HCT116 (cell line): ENCODE measurements at regions not wholly inside any gene's neighbourhood (a gene's known extent, or its start where the extent isn't known, plus 50 kb on each side); places are given as distances from the start of the nearest gene placed in this dataset.

Experiments used
- ATAC-seq: fragments of 200-7000 bp; cut with Tn5 transposase; 2 replicates; pipeline ENCODE4 v1.9.1; 2020; ENCODE audit warnings: mild to moderate bottlenecking, moderate library complexity
- BruUV-seq: library from RNA; stranded (reverse); fragments of 400-500 nt; replicated peaks from 2 replicates; lab custom pipeline; 2021; lab: Mats Ljungman, UMichigan
- CTCF ChIA-PET: fragments of 300-600 bp; sonication (Branson Sonifier 250); formaldehyde crosslinking; loops from one replicate; lab custom pipeline; 2021; ENCODE audit warnings: antibody characterized with exemption; lab: Charles Lee
- POLR2A ChIA-PET: fragments of 300-600, 350-600 bp; sonication (Branson Sonifier 250); formaldehyde crosslinking; loops from one replicate; lab custom pipeline; 2021; ENCODE audit warnings: antibody characterized with exemption; lab: Charles Lee
- RAD21 ChIA-PET, 2 experiments: fragments of 300-600 bp; sonication (Branson Sonifier 250); formaldehyde crosslinking; loops; one replicate each; lab custom pipeline; 2023; ENCODE audit warnings: low total read pairs in 2 of 2; ENCODE audit not compliant: uncharacterized antibody in 2 of 2, unreplicated experiment in 2 of 2, low non-redundant PET in 1 of 2; lab: Charles Lee
- DNase-seq: peaks from one replicate; pipeline ENCODE4 v3.0.0-alpha.2; 2010; ENCODE audit warnings: low read depth, low spot score
- H2AFZ ChIP-seq: fragments of 200-600 bp; shearing (Covaris generic), sonication (generic); 2 replicates; pipeline ENCODE4 v1.6.1; 2017; ENCODE audit warnings: low read depth, mixed run types, mixed read lengths, antibody characterized with exemption, low read length; ENCODE audit not compliant: poor library complexity, severe bottlenecking
- H3K27ac ChIP-seq: 2 replicates; pipeline ENCODE4 v1.5.1; 2012; ENCODE audit warnings: low read depth, low read length
- H3K27me3 ChIP-seq: fragments of 200-600 bp; sonication (generic); 2 replicates; pipeline ENCODE4 v1.6.1; 2016; ENCODE audit warnings: mixed run types, low read length, mixed read lengths; ENCODE audit not compliant: insufficient read depth
- H3K36me3 ChIP-seq, 2 experiments: fragments of 200-500 bp in 1 of 2; fragments of 200-600 bp in 1 of 2; sonication (Bioruptor generic) in 1 of 2; sonication (generic) in 1 of 2; 2 replicates each; pipeline versions ENCODE4 v1.5.1 to v1.6.1; 2014 to 2016; ENCODE audit warnings: low read length in 2 of 2, inconsistent platforms in 1 of 2, mixed read lengths in 1 of 2, mixed run types in 1 of 2; ENCODE audit not compliant: insufficient read depth in 2 of 2, control insufficient read depth in 1 of 2
- H3K4me1 ChIP-seq, 2 experiments: fragments of 200-600 bp in 1 of 2; sonication (generic) in 1 of 2; 2 replicates each; pipeline versions ENCODE4 v1.5.1 to v1.6.1; 2012 to 2017; ENCODE audit warnings: low read length in 2 of 2, inconsistent platforms in 1 of 2, mild to moderate bottlenecking in 1 of 2, mixed read lengths in 1 of 2, mixed run types in 1 of 2, moderate library complexity in 1 of 2; ENCODE audit not compliant: insufficient read depth in 2 of 2, control insufficient read depth in 1 of 2
- H3K4me2 ChIP-seq: fragments of 200-600 bp; sonication (generic); 2 replicates; pipeline ENCODE4 v1.6.1; 2017; ENCODE audit warnings: mixed run types, low read length, mixed read lengths
- H3K4me3 ChIP-seq, 2 experiments: fragments of 200-600 bp in 1 of 2; sonication (generic) in 1 of 2; replicated peaks in 1 of 2; 2 replicates each; pipeline ENCODE4 v1.5.1; 2011 to 2016; ENCODE audit warnings: low read length in 2 of 2, control low read depth in 1 of 2, low read depth in 1 of 2, mild to moderate bottlenecking in 1 of 2, mixed read lengths in 1 of 2, mixed run types in 1 of 2
- H3K79me2 ChIP-seq: fragments of 200-600 bp; sonication (generic); 2 replicates; pipeline ENCODE4 v1.6.1; 2017; ENCODE audit warnings: mild to moderate bottlenecking, mixed run types, low read length, moderate library complexity, mixed read lengths; ENCODE audit not compliant: insufficient read depth
- H3K9ac ChIP-seq: fragments of 200-600 bp; sonication (generic); 2 replicates; pipeline ENCODE4 v1.6.1; 2016; ENCODE audit warnings: low read length, mixed read lengths
- H3K9me2 ChIP-seq: fragments of 200-600 bp; sonication (generic), shearing (Covaris generic); 2 replicates; pipeline ENCODE4 v1.6.1; 2017; ENCODE audit warnings: mixed run types, mild to moderate bottlenecking, moderate library complexity; ENCODE audit not compliant: insufficient read depth
- H3K9me3 ChIP-seq, 2 experiments: fragments of 200-500 bp in 1 of 2; fragments of 200-600 bp in 1 of 2; sonication (Bioruptor generic) in 1 of 2; sonication (generic) in 1 of 2; 2 replicates each; pipeline ENCODE4 v1.6.1; 2014 to 2017; ENCODE audit warnings: low read length in 2 of 2, mixed read lengths in 2 of 2, inconsistent platforms in 1 of 2, low read depth in 1 of 2, mild to moderate bottlenecking in 1 of 2, mixed run types in 1 of 2, moderate library complexity in 1 of 2; ENCODE audit not compliant: control insufficient read depth in 1 of 2, insufficient read depth in 1 of 2
- H4K20me1 ChIP-seq: fragments of 200-600 bp; sonication (generic), shearing (Covaris generic); 2 replicates; pipeline ENCODE4 v1.6.1; 2017; ENCODE audit warnings: mixed run types, mild to moderate bottlenecking, moderate library complexity; ENCODE audit not compliant: insufficient read depth
- CBX3 ChIP-seq: IDR thresholded peaks from 2 replicates; pipeline ENCODE4 v1.6.1; 2012; ENCODE audit warnings: low read depth
- ELF1 ChIP-seq: IDR thresholded peaks from 2 replicates; pipeline ENCODE4 v1.6.1; 2012; ENCODE audit warnings: low read depth, borderline replicate concordance
- EZH2phosphoT487 ChIP-seq: fragments of 200-600 bp; IDR thresholded peaks from 2 replicates; pipeline ENCODE4 v1.6.1; 2018; ENCODE audit warnings: antibody characterized with exemption, borderline replicate concordance
- JUND ChIP-seq: IDR thresholded peaks from 2 replicates; pipeline ENCODE4 v1.6.1; 2012
- POLR2A ChIP-seq: IDR thresholded peaks from 2 replicates; pipeline ENCODE4 v1.7.0; 2011; ENCODE audit warnings: borderline replicate concordance; ENCODE audit not compliant: insufficient read depth, insufficient read length; ENCODE audit errors: extremely low read depth
- RAD21 ChIP-seq: IDR thresholded peaks from 2 replicates; pipeline ENCODE4 v1.6.1; 2012; ENCODE audit warnings: low read depth, mild to moderate bottlenecking
- SIN3A ChIP-seq: IDR thresholded peaks from 2 replicates; pipeline ENCODE4 v1.6.1; 2012; ENCODE audit warnings: low read depth
- SRF ChIP-seq: IDR thresholded peaks from 2 replicates; pipeline ENCODE4 v1.6.1; 2012; ENCODE audit warnings: low read depth
- TCF7L2 ChIP-seq: IDR thresholded peaks from 2 replicates; pipeline ENCODE4 v1.7.0; 2011; ENCODE audit warnings: borderline replicate concordance, inconsistent platforms; ENCODE audit not compliant: insufficient read depth, insufficient read length; ENCODE audit errors: extremely low read depth
- YY1 ChIP-seq: IDR thresholded peaks from 2 replicates; pipeline ENCODE4 v1.6.1; 2011; ENCODE audit warnings: low read length, low read depth, moderate library complexity, mild to moderate bottlenecking; ENCODE audit not compliant: insufficient replicate concordance; ENCODE audit errors: extremely low read depth
- ZNF274 ChIP-seq: fragments of 200-500 bp; sonication (Bioruptor generic); IDR thresholded peaks from 2 replicates; pipeline ENCODE4 v1.6.1; 2014; ENCODE audit warnings: mild to moderate bottlenecking, low read depth, low read length, inconsistent platforms
- intact Hi-C: fragments of 100-400 bp; cut with micrococcal nuclease; formaldehyde crosslinking; loops from 2 replicates; pipeline ENCODE4 v1.10.0; 2022
- TF ChIP-seq, protein P1 (sequence below): IDR thresholded peaks from 2 replicates; pipeline ENCODE4 v1.6.1; 2011; ENCODE audit warnings: mild to moderate bottlenecking, low read length, moderate library complexity; ENCODE audit not compliant: insufficient replicate concordance; ENCODE audit errors: extremely low read depth
- TF ChIP-seq, protein P2 (sequence below), 3 experiments: fragments of 200-600 bp in 1 of 3; sonication (generic) in 1 of 3; IDR thresholded peaks in 2 of 3; conservative IDR thresholded peaks in 1 of 3; 2 replicates each; pipeline ENCODE4 v1.5.1; 2012 to 2017; ENCODE audit warnings: low read depth in 2 of 3, low read length in 2 of 3, antibody characterized with exemption in 1 of 3, borderline replicate concordance in 1 of 3, control low read depth in 1 of 3, mild to moderate bottlenecking in 1 of 3, mixed read lengths in 1 of 3, mixed run types in 1 of 3, moderate library complexity in 1 of 3; ENCODE audit not compliant: insufficient read depth in 1 of 3

DNA sequence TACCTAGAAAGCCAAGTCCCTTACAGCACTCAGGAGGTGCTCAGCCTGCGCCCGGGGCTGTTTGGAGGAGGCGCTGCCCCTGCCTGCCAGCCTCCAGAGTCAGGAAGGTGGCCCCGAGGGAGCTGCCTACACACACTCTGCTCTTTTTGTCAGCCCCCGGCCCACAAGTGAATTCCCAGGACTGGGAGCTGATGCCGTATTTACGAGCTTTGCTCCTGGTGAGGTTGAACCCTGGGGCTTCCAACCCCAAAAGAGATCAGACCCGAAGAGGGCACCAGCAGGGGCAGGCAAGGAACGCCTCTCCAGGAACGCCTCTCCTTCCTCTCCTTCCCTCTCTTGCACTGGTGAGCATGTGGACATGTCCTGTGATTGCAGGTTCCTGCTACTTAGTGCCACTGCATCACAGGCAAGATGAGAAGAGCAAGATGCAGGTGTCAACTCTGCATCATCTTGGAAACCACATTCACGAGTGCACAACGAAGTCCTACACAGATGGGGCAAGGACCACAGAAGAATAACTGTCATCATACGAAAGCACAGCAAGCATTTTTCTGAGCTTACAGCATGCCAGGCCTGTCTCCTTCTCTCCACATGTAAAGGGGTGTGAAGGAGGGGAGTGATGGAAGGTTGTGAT, 126.7 kb downstream of the NDUFA10 start:
- CTCF ChIA-PET = no interaction called here

More for the DNA sequence above, 126.7 kb downstream of the NDUFA10 start:
- Histone ChIP-seq H3K4me1 (no peaks in the 10 kb centered on the region), H3K36me3 (no peaks in the 10 kb centered on the region), H3K27ac (no peak overlapping the region), H3K9me3 (no peaks in the 10 kb centered on the region), H4K20me1 (no peaks in the 10 kb centered on the region), H3K27me3 (peaks cover 10% of the 10 kb centered on the region; the same call in 1 of the 2 replicates), H3K4me2 (no peak overlapping the region), H3K9me2 (no peaks in the 10 kb centered on the region), H3K9ac (no peak overlapping the region), H2AFZ (no peak overlapping the region), H3K79me2 (no peaks in the 10 kb centered on the region), H3K4me3 (no peak overlapping the region)
- ChIA-PET RAD21 (no interaction called here), POLR2A (no interaction called here)
- no TSS peak for BruUV-seq
- intact Hi-C loops = no loop called here
- ATAC-seq = no peak
- no peak for TF ChIP-seq POLR2A
- TF ChIP-seq ELF1 = no peak
- no peak for TF ChIP-seq JUND
- TF ChIP-seq RAD21 = no peak
- no peak for TF ChIP-seq EZH2phosphoT487
- TF ChIP-seq, protein P1, sequence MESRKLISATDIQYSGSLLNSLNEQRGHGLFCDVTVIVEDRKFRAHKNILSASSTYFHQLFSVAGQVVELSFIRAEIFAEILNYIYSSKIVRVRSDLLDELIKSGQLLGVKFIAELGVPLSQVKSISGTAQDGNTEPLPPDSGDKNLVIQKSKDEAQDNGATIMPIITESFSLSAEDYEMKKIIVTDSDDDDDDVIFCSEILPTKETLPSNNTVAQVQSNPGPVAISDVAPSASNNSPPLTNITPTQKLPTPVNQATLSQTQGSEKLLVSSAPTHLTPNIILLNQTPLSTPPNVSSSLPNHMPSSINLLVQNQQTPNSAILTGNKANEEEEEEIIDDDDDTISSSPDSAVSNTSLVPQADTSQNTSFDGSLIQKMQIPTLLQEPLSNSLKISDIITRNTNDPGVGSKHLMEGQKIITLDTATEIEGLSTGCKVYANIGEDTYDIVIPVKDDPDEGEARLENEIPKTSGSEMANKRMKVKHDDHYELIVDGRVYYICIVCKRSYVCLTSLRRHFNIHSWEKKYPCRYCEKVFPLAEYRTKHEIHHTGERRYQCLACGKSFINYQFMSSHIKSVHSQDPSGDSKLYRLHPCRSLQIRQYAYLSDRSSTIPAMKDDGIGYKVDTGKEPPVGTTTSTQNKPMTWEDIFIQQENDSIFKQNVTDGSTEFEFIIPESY = no peak
- TF ChIP-seq TCF7L2 = no peak
- TF ChIP-seq YY1 = no peak
- no peak for TF ChIP-seq ZNF274
- TF ChIP-seq SRF = no peak
- TF ChIP-seq, protein P2, sequence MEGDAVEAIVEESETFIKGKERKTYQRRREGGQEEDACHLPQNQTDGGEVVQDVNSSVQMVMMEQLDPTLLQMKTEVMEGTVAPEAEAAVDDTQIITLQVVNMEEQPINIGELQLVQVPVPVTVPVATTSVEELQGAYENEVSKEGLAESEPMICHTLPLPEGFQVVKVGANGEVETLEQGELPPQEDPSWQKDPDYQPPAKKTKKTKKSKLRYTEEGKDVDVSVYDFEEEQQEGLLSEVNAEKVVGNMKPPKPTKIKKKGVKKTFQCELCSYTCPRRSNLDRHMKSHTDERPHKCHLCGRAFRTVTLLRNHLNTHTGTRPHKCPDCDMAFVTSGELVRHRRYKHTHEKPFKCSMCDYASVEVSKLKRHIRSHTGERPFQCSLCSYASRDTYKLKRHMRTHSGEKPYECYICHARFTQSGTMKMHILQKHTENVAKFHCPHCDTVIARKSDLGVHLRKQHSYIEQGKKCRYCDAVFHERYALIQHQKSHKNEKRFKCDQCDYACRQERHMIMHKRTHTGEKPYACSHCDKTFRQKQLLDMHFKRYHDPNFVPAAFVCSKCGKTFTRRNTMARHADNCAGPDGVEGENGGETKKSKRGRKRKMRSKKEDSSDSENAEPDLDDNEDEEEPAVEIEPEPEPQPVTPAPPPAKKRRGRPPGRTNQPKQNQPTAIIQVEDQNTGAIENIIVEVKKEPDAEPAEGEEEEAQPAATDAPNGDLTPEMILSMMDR (IDR thresholded peaks at IDR 0.05 in 2 of 3, conservative IDR thresholded peaks at IDR 0.05 in 1 of 3; ENCODE audit: borderline replicate concordance in 1 of 3, insufficient read depth in 1 of 3, low read depth in 2 of 3, low read length in 2 of 3) = no peak
- TF ChIP-seq CBX3 = no peak
- TF ChIP-seq SIN3A = no peak
- DNase-seq = no peak
